DND-41 (cell line): ENCODE measurements at regions not wholly inside any gene's neighbourhood (a gene's known extent, or its start where the extent isn't known, plus 50 kb on each side); places are given as distances from the start of the nearest gene placed in this dataset.
A peak's percentile ranks its signal among the peaks of the same experiment; 100 is the strongest.

Experiments
- ATAC-seq: fragments of 200-7000 bp; cut with Tn5 transposase; 3 replicates; pipeline ENCODE4 v1.9.1; 2021; ENCODE audit warnings: low read depth; ENCODE audit not compliant: insufficient read depth
- DNase-seq: peaks from one replicate; pipeline ENCODE4 v3.0.0-alpha.2; 2020
- H2AFZ ChIP-seq: 2 replicates; pipeline ENCODE4 v1.6.0; 2012; ENCODE audit warnings: low read depth, low read length
- H3K27ac ChIP-seq: 2 replicates; pipeline ENCODE4 v1.5.1; 2012; ENCODE audit warnings: low read length, inconsistent platforms
- H3K27me3 ChIP-seq: fragments of 200-600 bp; sonication (generic); 2 replicates; pipeline ENCODE4 v1.6.0; 2012; ENCODE audit warnings: low read length, mild to moderate bottlenecking, inconsistent platforms; ENCODE audit not compliant: insufficient read depth, poor library complexity
- H3K36me3 ChIP-seq: 2 replicates; pipeline ENCODE4 v1.5.1; 2012; ENCODE audit warnings: low read length, inconsistent platforms; ENCODE audit not compliant: insufficient read depth
- H3K4me1 ChIP-seq: 2 replicates; pipeline ENCODE4 v1.5.1; 2012; ENCODE audit warnings: mild to moderate bottlenecking, low read length; ENCODE audit not compliant: insufficient read depth
- H3K4me2 ChIP-seq: 2 replicates; pipeline ENCODE4 v1.6.0; 2012; ENCODE audit warnings: mild to moderate bottlenecking, moderate library complexity, low read length, inconsistent platforms; ENCODE audit not compliant: insufficient read depth
- H3K4me3 ChIP-seq, 2 experiments: fragments of 200-600 bp in 1 of 2; shearing (Covaris generic) in 1 of 2; 2 replicates each; pipeline ENCODE4 v1.5.1; 2012 to 2016; ENCODE audit warnings: inconsistent platforms in 2 of 2, low read length in 2 of 2, mild to moderate bottlenecking in 2 of 2, low read depth in 1 of 2, moderate library complexity in 1 of 2
- H3K79me2 ChIP-seq: 2 replicates; pipeline ENCODE4 v1.6.0; 2012; ENCODE audit warnings: low read length, inconsistent platforms; ENCODE audit not compliant: insufficient read depth
- H3K9ac ChIP-seq: 2 replicates; pipeline ENCODE4 v1.6.0; 2012; ENCODE audit warnings: low read depth, mild to moderate bottlenecking, inconsistent platforms, low read length, moderate library complexity
- H3K9me3 ChIP-seq: 2 replicates; pipeline ENCODE4 v1.5.1; 2012; ENCODE audit warnings: low read length, moderate library complexity, mild to moderate bottlenecking, inconsistent platforms; ENCODE audit not compliant: insufficient read depth, severe bottlenecking
- H4K20me1 ChIP-seq: 2 replicates; pipeline ENCODE4 v1.6.0; 2012; ENCODE audit warnings: low read length; ENCODE audit not compliant: insufficient read depth
- CTCF ChIP-seq: IDR thresholded peaks from 2 replicates; pipeline ENCODE4 v1.5.1; 2012; ENCODE audit warnings: borderline replicate concordance, low read length, moderate library complexity, mild to moderate bottlenecking; ENCODE audit not compliant: poor library complexity, severe bottlenecking; ENCODE audit errors: extremely low read depth
- EZH2 ChIP-seq: IDR thresholded peaks from 3 replicates; pipeline ENCODE4 v1.6.1; 2012; ENCODE audit warnings: borderline replicate concordance, low read depth, mild to moderate bottlenecking, moderate library complexity, low read length, inconsistent platforms; ENCODE audit not compliant: severe bottlenecking

GRCh38 chr10:78165617-78166016, 132.0 kb downstream of the RPS24 start:
- ATAC-seq (no peak), DNase-seq (no peak)
- Histone ChIP-seq H4K20me1 (no peaks in the 10 kb centered on the region; the same call in 1 of the 2 replicates), H3K4me2 (no peak overlapping the region), H3K4me3 (no peak overlapping the region), H3K36me3 (no peaks in the 10 kb centered on the region), H3K27me3 (no peaks in the 10 kb centered on the region), H3K9me3 (no peaks in the 10 kb centered on the region), H3K79me2 (no peaks in the 10 kb centered on the region), H3K4me1 (no peaks in the 10 kb centered on the region), H3K9ac (no peak overlapping the region), H2AFZ (no peak overlapping the region), H3K27ac (no peak overlapping the region)
- peak; percentile 14 for TF ChIP-seq CTCF
- no peak for TF ChIP-seq EZH2

- no peaks in the 10 kb centered on the region for H4K20me1 ChIP-seq
- no peak overlapping the region for H2AFZ ChIP-seq
- H3K36me3 ChIP-seq = no peaks in the 10 kb centered on the region
- no peak overlapping the region for H3K9ac ChIP-seq
- no peak for ATAC-seq
- H3K4me2 ChIP-seq = no peak overlapping the region
- no peak for DNase-seq
- TF ChIP-seq EZH2 (no peak), CTCF (no peak)
- no peaks in the 10 kb centered on the region for H3K9me3 ChIP-seq
- H3K4me3 ChIP-seq = no peak overlapping the region
- H3K27me3 ChIP-seq = no peaks in the 10 kb centered on the region
- no peak overlapping the region for H3K27ac ChIP-seq
- no peaks in the 10 kb centered on the region for H3K4me1 ChIP-seq
- H3K79me2 ChIP-seq = no peaks in the 10 kb centered on the region
Observed at GRCh38 chr10:78166261-78166660, 132.6 kb downstream of the RPS24 start.

- no peaks in the 10 kb centered on the region for H4K20me1 ChIP-seq
- ATAC-seq (no peak), DNase-seq (no peak)
- H3K79me2 ChIP-seq = no peaks in the 10 kb centered on the region
- peaks cover 6% of the 10 kb centered on the region for H3K27me3 ChIP-seq
- H3K9me3 ChIP-seq = no peaks in the 10 kb centered on the region
- no peak overlapping the region for H2AFZ ChIP-seq
- no peak overlapping the region for H3K9ac ChIP-seq
- H3K27ac ChIP-seq = no peak overlapping the region
- H3K4me2 ChIP-seq = no peak overlapping the region
- no peak for TF ChIP-seq CTCF
- no peak for TF ChIP-seq EZH2
- H3K4me1 ChIP-seq = no peaks in the 10 kb centered on the region
- no peaks in the 10 kb centered on the region for H3K36me3 ChIP-seq
- no peak overlapping the region for H3K4me3 ChIP-seq
Observed at GRCh38 chr10:78169214-78169613, 135.6 kb downstream of the RPS24 start.

- TF ChIP-seq CTCF = no peak
- no peak for TF ChIP-seq EZH2
- no peak overlapping the region for H2AFZ ChIP-seq
- no peak overlapping the region for H3K4me3 ChIP-seq
Observed at GRCh38 chr10:78170026-78170475, 136.4 kb downstream of the RPS24 start.

More at GRCh38 chr10:78170026-78170475, 136.4 kb downstream of the RPS24 start:
- Histone ChIP-seq H3K4me1 (no peaks in the 10 kb centered on the region), H3K9me3 (no peaks in the 10 kb centered on the region), H4K20me1 (no peaks in the 10 kb centered on the region), H3K36me3 (no peaks in the 10 kb centered on the region), H3K9ac (no peak overlapping the region), H3K79me2 (no peaks in the 10 kb centered on the region), H3K4me2 (no peak overlapping the region), H3K27ac (no peak overlapping the region), H3K27me3 (peaks cover 7% of the 10 kb centered on the region)
- ATAC-seq (no peak), DNase-seq (no peak)
